Endodermal cell (in vitro differentiated cells): ENCODE measurements at regions not wholly inside any gene's neighbourhood (a gene's known extent, or its start where the extent isn't known, plus 50 kb on each side); places are given as distances from the start of the nearest gene placed in this dataset.
"Not testable (repeated sequence)": the region's sequence is repeated elsewhere in the genome, so short reads cannot be mapped to it uniquely, and the experiment has no call there.

Experiments used
- DNase-seq: peaks from one replicate; pipeline ENCODE4 v3.0.0-alpha.2; 2017
- H3K27ac ChIP-seq: 2 replicates; pipeline ENCODE4 v1.5.1; 2013; ENCODE audit warnings: mild to moderate bottlenecking, low read depth, low read length, moderate library complexity
- H3K27me3 ChIP-seq: 2 replicates; pipeline ENCODE4 v1.6.1; 2013; ENCODE audit warnings: mild to moderate bottlenecking, low read length, moderate library complexity; ENCODE audit not compliant: insufficient read depth, control insufficient read depth, poor library complexity, severe bottlenecking
- H3K36me3 ChIP-seq: 2 replicates; pipeline ENCODE4 v1.7.0; 2013; ENCODE audit warnings: mild to moderate bottlenecking, low read length, moderate library complexity; ENCODE audit not compliant: control insufficient read depth, insufficient read depth
- H3K4me1 ChIP-seq: one replicate; pipeline ENCODE4 v1.7.0; 2013; ENCODE audit warnings: low read length; ENCODE audit not compliant: control insufficient read depth, insufficient read depth
- H3K4me3 ChIP-seq: 2 replicates; pipeline ENCODE4 v1.5.1; 2013; ENCODE audit warnings: mild to moderate bottlenecking, low read length, moderate library complexity
- H3K9ac ChIP-seq: 2 replicates; pipeline ENCODE4 v1.6.1; 2013; ENCODE audit warnings: mild to moderate bottlenecking, low read length, moderate library complexity; ENCODE audit not compliant: poor library complexity, severe bottlenecking; ENCODE audit errors: extremely low read depth
- H3K9me3 ChIP-seq: 2 replicates; pipeline ENCODE4 v1.6.1; 2013; ENCODE audit warnings: mild to moderate bottlenecking, low read length, moderate library complexity; ENCODE audit not compliant: control insufficient read depth
- H3K27ac Mint-ChIP-seq: 2 replicates; pipeline ENCODE4 v1.8.0; 2020; ENCODE audit warnings: mixed read lengths
- H3K27me3 Mint-ChIP-seq: 2 replicates; pipeline ENCODE4 v1.8.0; 2021; ENCODE audit warnings: mild to moderate bottlenecking, mixed read lengths; ENCODE audit not compliant: insufficient read depth
- H3K36me3 Mint-ChIP-seq: 2 replicates; pipeline ENCODE4 v1.8.0; 2020; ENCODE audit warnings: low read depth, mixed read lengths
- H3K4me1 Mint-ChIP-seq: 2 replicates; pipeline ENCODE4 v1.8.0; 2020; ENCODE audit warnings: mixed read lengths
- H3K4me3 Mint-ChIP-seq: 2 replicates; pipeline ENCODE4 v1.8.0; 2020; ENCODE audit warnings: mild to moderate bottlenecking, moderate library complexity, mixed read lengths
- H3K9me3 Mint-ChIP-seq: 2 replicates; pipeline ENCODE4 v1.8.0; 2020; ENCODE audit warnings: mild to moderate bottlenecking, mixed read lengths
- CTCF ChIP-seq: fragments of 200-600 bp; sonication (generic); conservative IDR thresholded peaks from 2 replicates; pipeline ENCODE4 v1.5.0; 2021; ENCODE audit warnings: antibody characterized with exemption, mild to moderate bottlenecking
- WGBS, 2 experiments: methylation state at CpG; one replicate each; pipeline versions ENCODE4 v1.1.5 to v1.1.7; 2013; ENCODE audit warnings: missing lambda C conversion rate in 2 of 2, mixed read lengths in 1 of 2; ENCODE audit not compliant: insufficient coverage in 1 of 2, insufficient read length in 1 of 2; 5-methylcytosine and 5-hydroxymethylcytosine counted together

- H3K27ac Mint-ChIP-seq = no peak overlapping the region
Measured at GRCh38 chr9:81308404-81308803, 380.9 kb downstream of the TLE1 start.

GRCh38 chr9:81307791-81308190 lies 381.6 kb downstream of the TLE1 start:
- not testable (repeated sequence) for H3K36me3 ChIP-seq, H3K4me3 Mint-ChIP-seq, H3K27me3 ChIP-seq, H3K4me1 Mint-ChIP-seq, H3K27ac ChIP-seq, H3K4me3 ChIP-seq, H3K4me1 ChIP-seq, H3K27me3 Mint-ChIP-seq, H3K27ac Mint-ChIP-seq, H3K9ac ChIP-seq, DNase-seq, H3K36me3 Mint-ChIP-seq, H3K9me3 Mint-ChIP-seq, H3K9me3 ChIP-seq
- 96 to 100% methylated on average over 4 to 5 of the region's 5 CpGs for WGBS, 2 experiments

More at GRCh38 chr9:81308404-81308803, 380.9 kb downstream of the TLE1 start:
- no peaks in the 10 kb centered on the region for H3K27me3 ChIP-seq
- H3K27ac ChIP-seq = no peak overlapping the region
- no peak for DNase-seq
- H3K36me3 Mint-ChIP-seq = peaks cover 2% of the 10 kb centered on the region
- H3K27me3 Mint-ChIP-seq = no peaks in the 10 kb centered on the region
- no peaks in the 10 kb centered on the region for H3K4me1 Mint-ChIP-seq
- H3K4me1 ChIP-seq = no peaks in the 10 kb centered on the region
- H3K9me3 Mint-ChIP-seq = peaks cover 9% of the 10 kb centered on the region
- H3K9me3 ChIP-seq = no peaks in the 10 kb centered on the region
- TF ChIP-seq CTCF = no peak
- H3K9ac ChIP-seq = no peak overlapping the region
- whole genome bisulfite sequencing, 2 experiments = 89 to 92% methylated on average over 3 to 4 of the region's 4 CpGs
- H3K4me3 ChIP-seq = no peak overlapping the region
- H3K36me3 ChIP-seq = no peaks in the 10 kb centered on the region
- H3K4me3 Mint-ChIP-seq = no peak overlapping the region

- Histone ChIP-seq H3K27me3 (no peaks in the 10 kb centered on the region), H3K27ac (no peak overlapping the region), H3K36me3 (no peaks in the 10 kb centered on the region), H3K4me1 (no peaks in the 10 kb centered on the region), H3K9ac (no peak overlapping the region), H3K4me3 (no peak overlapping the region), H3K9me3 (peaks cover 6% of the 10 kb centered on the region)
- Mint-ChIP-seq H3K9me3 (peaks cover 12% of the 10 kb centered on the region), H3K36me3 (peaks cover 2% of the 10 kb centered on the region), H3K4me3 (no peak overlapping the region), H3K27me3 (no peaks in the 10 kb centered on the region), H3K4me1 (no peaks in the 10 kb centered on the region), H3K27ac (no peak overlapping the region)
- no peak for TF ChIP-seq CTCF
- WGBS, 2 experiments = 89% methylated on average over 5 of the region's 6 CpGs; no CpG with 5 or more reads in 1 of the 2 experiments
- no peak for DNase-seq
Measured at GRCh38 chr9:81305561-81306182, 383.7 kb downstream of the TLE1 start.

GRCh38 chr9:81303658-81304057 lies 385.7 kb downstream of the TLE1 start:
- H3K4me3 Mint-ChIP-seq = no peak overlapping the region
- no peak for DNase-seq
- Histone ChIP-seq H3K27ac (no peak overlapping the region), H3K27me3 (no peaks in the 10 kb centered on the region), H3K36me3 (no peaks in the 10 kb centered on the region), H3K9ac (no peak overlapping the region), H3K4me1 (no peaks in the 10 kb centered on the region), H3K4me3 (no peak overlapping the region), H3K9me3 (peaks cover 19% of the 10 kb centered on the region)
- H3K36me3 Mint-ChIP-seq = peaks cover 2% of the 10 kb centered on the region
- 83 to 85% methylated on average over 5 of the region's 5 CpGs for WGBS, 2 experiments
- no peak overlapping the region for H3K27ac Mint-ChIP-seq
- H3K9me3 Mint-ChIP-seq = peaks cover 24% of the 10 kb centered on the region
- TF ChIP-seq CTCF = no peak
- H3K27me3 Mint-ChIP-seq = no peaks in the 10 kb centered on the region
- no peaks in the 10 kb centered on the region for H3K4me1 Mint-ChIP-seq
